Thoracic aorta (tissue), 2 donors: ENCODE measurements at regions not wholly inside any gene's neighbourhood (a gene's known extent, or its start where the extent isn't known, plus 50 kb on each side); places are given as distances from the start of the nearest gene placed in this dataset.

Experiments
- ATAC-seq: fragments of 150-250 bp; one replicate; pipeline ENCODE4 v1.8.0; 2017; ENCODE audit warnings: low read depth; ENCODE audit not compliant: insufficient number of reproducible peaks, low FRiP score
- DNase-seq: peaks from one replicate; pipeline ENCODE4 v3.0.0-alpha.2; 2020; ENCODE audit warnings: low spot score
- H3K27ac ChIP-seq, 2 donors: fragments of 200-600 bp; sonication (generic); 1 replicate in 1 of 2; 2 replicates in 1 of 2; pipeline ENCODE4 v1.5.1; 2016; ENCODE audit warnings: mild to moderate bottlenecking in 2 of 2, moderate library complexity in 2 of 2
- H3K27me3 ChIP-seq: fragments of 200-600 bp; sonication (generic); replicated peaks from 2 replicates; pipeline ENCODE4 v1.6.0; 2016; ENCODE audit warnings: mild to moderate bottlenecking; ENCODE audit not compliant: insufficient read depth
- H3K36me3 ChIP-seq: fragments of 200-600 bp; sonication (generic); one replicate; pipeline ENCODE4 v1.5.1; 2016
- H3K4me1 ChIP-seq, 2 donors: fragments of 200-600 bp; sonication (generic); 1 replicate in 1 of 2; 2 replicates in 1 of 2; pipeline versions ENCODE4 v1.5.1 to v1.6.0; 2016; ENCODE audit warnings: low read depth in 2 of 2, mild to moderate bottlenecking in 1 of 2; ENCODE audit not compliant: control insufficient read depth in 1 of 2
- H3K4me3 ChIP-seq: fragments of 200-600 bp; sonication (generic); 2 replicates; pipeline ENCODE4 v1.5.1; 2016; ENCODE audit warnings: mild to moderate bottlenecking
- H3K9me3 ChIP-seq: fragments of 200-600 bp; sonication (generic); 2 replicates; pipeline ENCODE4 v1.5.1; 2016
- CTCF ChIP-seq: fragments of 200-600 bp; sonication (generic); IDR thresholded peaks from one replicate; pipeline ENCODE4 v1.5.1; 2019; ENCODE audit warnings: antibody characterized with exemption

- ATAC-seq: no peak
- DNase-seq: no peak
- TF ChIP-seq CTCF: no peak
- no peaks in the 10 kb centered on the region for H3K9me3 ChIP-seq
- no peaks in the 10 kb centered on the region for H3K4me1 ChIP-seq
- H3K27me3 ChIP-seq: no peaks in the 10 kb centered on the region
- no peaks in the 10 kb centered on the region for H3K36me3 ChIP-seq
- no peak overlapping the region for H3K4me3 ChIP-seq
- no peak overlapping the region for H3K27ac ChIP-seq
These were observed 719.2 kb downstream of the CETN3 start for GRCh38 chr5:89690331-89690730.

DNA sequence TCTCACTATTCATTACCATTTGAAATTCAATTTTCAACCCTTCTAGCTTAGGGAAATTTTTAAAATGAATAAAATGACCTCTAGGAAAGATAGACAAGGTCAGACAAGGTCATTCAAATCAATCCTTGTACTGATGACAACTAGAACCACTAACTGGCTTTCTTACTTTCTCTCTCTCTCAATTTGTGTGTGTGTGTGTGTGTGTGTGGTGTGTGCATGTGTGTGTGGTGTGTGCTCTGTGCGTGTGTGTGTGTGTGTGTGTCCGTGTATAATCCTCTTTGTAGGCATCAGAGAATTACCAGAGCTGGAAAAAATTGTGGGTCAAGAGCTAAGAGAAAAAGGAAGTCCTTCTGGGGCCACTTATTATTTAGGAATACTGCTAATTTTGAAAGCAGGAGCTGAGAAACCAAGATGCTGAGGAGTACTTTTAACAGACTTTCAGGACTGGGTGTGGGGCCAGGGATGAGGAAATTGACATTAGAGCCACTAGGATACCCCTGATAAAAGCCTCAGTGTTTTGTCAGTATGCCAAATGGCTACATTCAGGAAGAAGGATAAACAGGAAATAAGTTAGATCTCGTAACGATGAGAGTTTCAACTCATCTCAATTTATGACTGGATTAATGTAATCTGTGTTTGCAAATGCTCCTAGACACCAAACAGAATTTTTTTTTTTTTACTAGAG, 723.3 kb downstream of the CETN3 start:
- H3K9me3 ChIP-seq: no peaks in the 10 kb centered on the region
- no peaks in the 10 kb centered on the region for H3K27me3 ChIP-seq
- TF ChIP-seq CTCF: no peak
- DNase-seq: no peak
- H3K27ac ChIP-seq: no peak overlapping the region
- ATAC-seq: no peak
- H3K36me3 ChIP-seq: no peaks in the 10 kb centered on the region
- no peak overlapping the region for H3K4me3 ChIP-seq
- no peaks in the 10 kb centered on the region for H3K4me1 ChIP-seq

- ATAC-seq (no peak), DNase-seq (no peak)
- Histone ChIP-seq H3K36me3 (no peaks in the 10 kb centered on the region), H3K4me1 (no peaks in the 10 kb centered on the region), H3K27me3 (no peaks in the 10 kb centered on the region), H3K27ac (no peak overlapping the region), H3K9me3 (no peaks in the 10 kb centered on the region), H3K4me3 (no peak overlapping the region)
- no peak for TF ChIP-seq CTCF
These were observed 732.9 kb downstream of the CETN3 start for GRCh38 chr5:89676634-89677033.

- no peak for TF ChIP-seq CTCF
- H3K27me3 ChIP-seq: no peaks in the 10 kb centered on the region
- no peaks in the 10 kb centered on the region for H3K4me1 ChIP-seq
- no peak for ATAC-seq
- no peak overlapping the region for H3K27ac ChIP-seq
- no peaks in the 10 kb centered on the region for H3K9me3 ChIP-seq
- no peak for DNase-seq
- no peaks in the 10 kb centered on the region for H3K36me3 ChIP-seq
- H3K4me3 ChIP-seq: no peak overlapping the region
These were observed 736.5 kb downstream of the CETN3 start for GRCh38 chr5:89673019-89673418.

GRCh38 chr5:89668821-89669220, 740.7 kb downstream of the CETN3 start:
- DNase-seq (no peak), ATAC-seq (no peak)
- peaks cover 5% of the 10 kb centered on the region for H3K9me3 ChIP-seq
- H3K4me1 ChIP-seq: no peaks in the 10 kb centered on the region
- TF ChIP-seq CTCF: no peak
- no peaks in the 10 kb centered on the region for H3K36me3 ChIP-seq
- H3K27me3 ChIP-seq: no peaks in the 10 kb centered on the region
- no peak overlapping the region for H3K4me3 ChIP-seq
- no peak overlapping the region for H3K27ac ChIP-seq
